UCSD-AML1 (cell line): ENCODE measurements at regions not wholly inside any gene's neighbourhood (a gene's known extent, or its start where the extent isn't known, plus 50 kb on each side); places are given as distances from the start of the nearest gene placed in this dataset.

Experiments used
- DNase-seq: peaks from one replicate; lab custom pipeline; 2025; ENCODE audit not compliant: unreplicated experiment; lab: John Stamatoyannopoulos, UW

GRCh38 chr4:183846951-183847350, 58.2 kb upstream of the STOX2 start:
- no peak for DNase-seq

DNA sequence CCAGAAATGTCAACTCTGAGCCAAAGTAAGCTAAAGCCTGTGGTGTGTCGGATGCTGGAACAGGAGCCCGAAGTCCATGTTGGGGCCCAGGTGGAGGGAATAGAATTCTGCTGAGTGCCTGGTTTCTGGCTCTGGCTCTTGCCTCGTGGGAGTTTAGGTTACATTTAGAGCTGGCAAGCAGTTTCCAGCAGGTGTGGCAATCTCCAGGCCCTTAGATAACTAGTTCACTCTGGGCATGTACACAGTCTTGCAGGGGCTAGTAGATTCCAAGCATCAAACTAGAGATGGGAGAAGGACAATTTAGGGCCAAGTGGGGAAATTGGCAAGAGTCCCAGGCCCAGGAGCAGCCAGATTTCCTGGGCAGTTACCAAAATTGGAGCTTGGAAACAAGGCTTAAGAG, 56.3 kb upstream of the STOX2 start:
- DNase-seq: no peak

DNA sequence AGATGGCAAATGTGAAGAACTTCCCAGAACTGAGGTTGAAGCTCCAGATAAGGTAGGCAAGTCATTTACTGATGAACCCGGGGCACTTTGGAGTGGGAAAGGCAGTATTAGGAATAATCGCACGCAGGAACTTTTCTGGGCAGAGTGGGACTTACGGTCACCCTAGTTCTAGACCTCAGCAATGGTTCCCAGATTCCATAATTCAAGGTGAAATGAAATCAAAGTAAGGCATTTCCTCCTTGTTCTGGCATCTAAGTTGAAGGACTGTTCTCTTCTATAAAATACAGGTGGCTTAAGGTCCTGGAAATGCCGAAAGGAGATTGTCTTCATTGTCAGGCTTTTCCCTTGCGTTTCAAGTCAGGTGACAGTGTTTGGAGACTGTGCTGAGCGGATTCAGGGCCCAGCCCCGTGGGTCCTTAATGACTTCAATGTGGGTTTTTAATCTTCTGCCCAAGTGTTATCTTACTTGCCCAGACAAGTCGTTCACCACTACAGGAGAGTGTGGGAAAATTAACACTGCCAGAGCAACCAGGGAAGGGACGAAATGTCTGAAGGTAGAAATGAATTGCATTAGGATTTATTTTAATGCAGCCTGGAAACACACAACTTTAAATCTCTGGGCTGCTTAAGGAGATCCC, 52.1 kb upstream of the STOX2 start:
- DNase-seq: no peak

GRCh38 chr4:183853548-183853940, 51.6 kb upstream of the STOX2 start:
- DNase-seq: no peak
